ENCODE measurements at regions not wholly inside any gene's neighbourhood (a gene's known extent, or its start where the extent isn't known, plus 50 kb on each side); places are given as distances from the start of the nearest gene placed in this dataset.
"Not testable (repeated sequence)": the region's sequence is repeated elsewhere in the genome, so short reads cannot be mapped to it uniquely, and the experiment has no call there.

- no peak for TF ChIP-seq POLR2A (IDR thresholded peaks at IDR 0.05)
- TF ChIP-seq POLR2AphosphoS5 (IDR thresholded peaks at IDR 0.05): no peak
- no peak for TF ChIP-seq CTCF (IDR thresholded peaks at IDR 0.05)
- Histone ChIP-seq H3K9me3 (no peaks in the 10 kb centered on the region), H3K4me1 (replicated peaks) (no peaks in the 10 kb centered on the region), H3K27ac (no peak overlapping the region), H3K27me3 (replicated peaks; ENCODE audit: insufficient read depth) (no peaks in the 10 kb centered on the region), H3K36me3 (no peaks in the 10 kb centered on the region), H3K4me3 (no peak overlapping the region)
- no peak for DNase-seq (ENCODE audit: low spot score)
- intact Hi-C loops (cut with DNase I): no loop called here
- WGBS: 87% methylated on average over 10 of the region's 10 CpGs
Observed at GRCh38 chr5:56383761-56384160, 150.6 kb upstream of the ANKRD55 start.

GRCh38 chr5:56382896-56383295 is 149.8 kb upstream of the ANKRD55 start:
- TF ChIP-seq POLR2AphosphoS5 (IDR thresholded peaks at IDR 0.05): no peak
- TF ChIP-seq POLR2A (IDR thresholded peaks at IDR 0.05): no peak
- no peak for TF ChIP-seq CTCF (IDR thresholded peaks at IDR 0.05)
- 87% methylated on average over 1 of the region's 1 CpG for WGBS
- H3K4me3 ChIP-seq: no peak overlapping the region
- no peaks in the 10 kb centered on the region for H3K27me3 ChIP-seq (replicated peaks; ENCODE audit: insufficient read depth)
- no peaks in the 10 kb centered on the region for H3K9me3 ChIP-seq
- intact Hi-C loops (cut with DNase I): no loop called here
- H3K27ac ChIP-seq: no peak overlapping the region
- no peaks in the 10 kb centered on the region for H3K4me1 ChIP-seq (replicated peaks)
- no peaks in the 10 kb centered on the region for H3K36me3 ChIP-seq
- no peak for DNase-seq (ENCODE audit: low spot score)

GRCh38 chr5:56377573-56377972 is 144.4 kb upstream of the ANKRD55 start:
- DNase-seq (ENCODE audit: low spot score): no peak
- Histone ChIP-seq H3K27ac (no peak overlapping the region), H3K4me3 (no peak overlapping the region), H3K4me1 (replicated peaks) (no peaks in the 10 kb centered on the region), H3K9me3 (no peaks in the 10 kb centered on the region), H3K27me3 (replicated peaks; ENCODE audit: insufficient read depth) (no peaks in the 10 kb centered on the region), H3K36me3 (no peaks in the 10 kb centered on the region)
- intact Hi-C loops (cut with DNase I): no loop called here
- TF ChIP-seq CTCF (IDR thresholded peaks at IDR 0.05): no peak
- no peak for TF ChIP-seq POLR2A (IDR thresholded peaks at IDR 0.05)
- no peak for TF ChIP-seq POLR2AphosphoS5 (IDR thresholded peaks at IDR 0.05)

- TF ChIP-seq POLR2A (IDR thresholded peaks at IDR 0.05): no peak
- no peak for TF ChIP-seq CTCF (IDR thresholded peaks at IDR 0.05)
- no peak for TF ChIP-seq POLR2AphosphoS5 (IDR thresholded peaks at IDR 0.05)
- Histone ChIP-seq H3K36me3 (no peaks in the 10 kb centered on the region), H3K27me3 (replicated peaks; ENCODE audit: insufficient read depth) (no peaks in the 10 kb centered on the region), H3K27ac (no peak overlapping the region), H3K4me1 (replicated peaks) (no peaks in the 10 kb centered on the region), H3K4me3 (no peak overlapping the region), H3K9me3 (no peaks in the 10 kb centered on the region)
- 96% methylated on average over 2 of the region's 2 CpGs for WGBS
- DNase-seq (ENCODE audit: low spot score): no peak
- intact Hi-C loops (cut with DNase I): no loop called here
Observed at GRCh38 chr5:56376128-56376527, 143.0 kb upstream of the ANKRD55 start.

GRCh38 chr5:56375011-56375410 is 141.9 kb upstream of the ANKRD55 start:
- intact Hi-C loops (cut with DNase I): no loop called here
- 66% methylated on average over 5 of the region's 5 CpGs for WGBS
- no peak overlapping the region for H3K27ac ChIP-seq
- no peak for DNase-seq (ENCODE audit: low spot score)
- no peaks in the 10 kb centered on the region for H3K4me1 ChIP-seq (replicated peaks)
- no peaks in the 10 kb centered on the region for H3K9me3 ChIP-seq
- TF ChIP-seq POLR2A (IDR thresholded peaks at IDR 0.05) (no peak), CTCF (IDR thresholded peaks at IDR 0.05) (no peak), POLR2AphosphoS5 (IDR thresholded peaks at IDR 0.05) (no peak)
- H3K36me3 ChIP-seq: no peaks in the 10 kb centered on the region
- no peak overlapping the region for H3K4me3 ChIP-seq
- H3K27me3 ChIP-seq (replicated peaks; ENCODE audit: insufficient read depth): no peaks in the 10 kb centered on the region

GRCh38 chr5:56372491-56372890 is 139.4 kb upstream of the ANKRD55 start:
- WGBS: 96% methylated on average over 28 of the region's 31 CpGs
- H3K27me3 ChIP-seq (replicated peaks; ENCODE audit: insufficient read depth); H3K4me3 ChIP-seq; intact Hi-C loops (cut with DNase I); H3K27ac ChIP-seq; H3K9me3 ChIP-seq; H3K4me1 ChIP-seq (replicated peaks); DNase-seq (ENCODE audit: low spot score); H3K36me3 ChIP-seq: not testable (repeated sequence)

Data from prostate gland (tissue), 2 donors.